HepG2 (cell line): ENCODE measurements at regions not wholly inside any gene's neighbourhood (a gene's known extent, or its start where the extent isn't known, plus 50 kb on each side); places are given as distances from the start of the nearest gene placed in this dataset.

ENCODE experiments used
- ATAC-seq: fragments of 200-7000 bp; cut with Tn5 transposase; 3 replicates; pipeline ENCODE4 v1.9.1; 2020; ENCODE audit warnings: mild to moderate bottlenecking, moderate library complexity
- BruUV-seq: library from RNA; stranded (reverse); fragments of 400-500 nt; replicated peaks from 2 replicates; lab custom pipeline; 2021; lab: Mats Ljungman, UMichigan
- CTCF ChIA-PET: fragments of 300-600 bp; formaldehyde crosslinking; extraction: SDS; loops from one replicate; lab custom pipeline; 2021; ENCODE audit warnings: low total read pairs, inconsistent platforms, low intra/inter-chr PET ratio; lab: Yijun Ruan, JAX
- POLR2A ChIA-PET: fragments of 350-600 bp; sonication (Branson Sonifier 250); formaldehyde crosslinking; loops from one replicate; lab custom pipeline; 2020; ENCODE audit warnings: antibody characterized with exemption, inconsistent platforms; lab: Yijun Ruan, JAX
- DNase-seq: peaks from one replicate; pipeline ENCODE4 v3.0.0-alpha.2; 2015; ENCODE audit warnings: low spot score
- FAIRE-seq: peaks from 3 replicates; lab custom pipeline; 2011; peaks lifted over from hg19 to GRCh38; lab: Jason Lieb, UNC
- H2AFZ ChIP-seq: one replicate; pipeline ENCODE4 v1.6.1; 2011; ENCODE audit warnings: low read length, inconsistent platforms
- H3K27ac ChIP-seq: fragments of 300-600 bp; 3 replicates; pipeline ENCODE4 v1.8.0; 2011; ENCODE audit warnings: mixed run types, mild to moderate bottlenecking, mixed read lengths, low read length, inconsistent platforms; ENCODE audit not compliant: insufficient read depth; ENCODE audit errors: extremely low read length
- H3K27me3 ChIP-seq, 2 experiments: fragments of 200-600 bp in 1 of 2; 2 replicates in 1 of 2; 3 replicates in 1 of 2; pipeline versions ENCODE4 v1.6.0 to v1.8.0; 2011; ENCODE audit warnings: low read length in 2 of 2, mild to moderate bottlenecking in 2 of 2, moderate library complexity in 2 of 2, inconsistent platforms in 1 of 2; ENCODE audit not compliant: insufficient read depth in 2 of 2, control insufficient read depth in 1 of 2
- H3K36me3 ChIP-seq, 2 experiments: fragments of 200-600 bp in 1 of 2; replicated peaks in 1 of 2; 2 replicates in 1 of 2; 3 replicates in 1 of 2; pipeline versions ENCODE4 v1.5.1 to v1.8.0; 2011; ENCODE audit warnings: low read length in 2 of 2, inconsistent platforms in 1 of 2; ENCODE audit not compliant: insufficient read depth in 2 of 2, control insufficient read depth in 1 of 2
- H3K4me1 ChIP-seq: 2 replicates; pipeline ENCODE4 v1.5.1; 2012; ENCODE audit warnings: low read length, inconsistent platforms; ENCODE audit not compliant: insufficient read depth
- H3K4me2 ChIP-seq: 2 replicates; pipeline ENCODE4 v1.6.0; 2011; ENCODE audit warnings: low read depth, low read length, inconsistent platforms
- H3K4me3 ChIP-seq, 3 experiments: fragments of 200-600 bp in 1 of 3; sonication (generic), shearing (Covaris generic) in 1 of 3; replicated peaks in 1 of 3; 2 replicates each; pipeline ENCODE4 v1.5.1; 2011 to 2016; ENCODE audit warnings: low read length in 3 of 3, inconsistent platforms in 2 of 3, low read depth in 2 of 3, mild to moderate bottlenecking in 2 of 3, control low read depth in 1 of 3, mixed read lengths in 1 of 3; ENCODE audit not compliant: insufficient read depth in 1 of 3
- H3K79me2 ChIP-seq: one replicate; pipeline ENCODE4 v1.6.1; 2011; ENCODE audit warnings: low read length, inconsistent platforms; ENCODE audit not compliant: insufficient read depth
- H3K9ac ChIP-seq: 2 replicates; pipeline ENCODE4 v1.6.0; 2011; ENCODE audit warnings: mild to moderate bottlenecking, low read depth, low read length, inconsistent platforms; ENCODE audit not compliant: insufficient read depth
- H3K9me3 ChIP-seq: 2 replicates; pipeline ENCODE4 v1.5.1; 2012; ENCODE audit warnings: mild to moderate bottlenecking, low read length
- H4K20me1 ChIP-seq: 2 replicates; pipeline ENCODE4 v1.6.0; 2011; ENCODE audit warnings: inconsistent platforms, mild to moderate bottlenecking, low read length, moderate library complexity; ENCODE audit not compliant: insufficient read depth
- ATF7-NPFF ChIP-seq: sonication (generic); formaldehyde crosslinking; IDR thresholded peaks from 2 replicates; pipeline ENCODE4 v1.8.1; 2023; ENCODE audit warnings: mild to moderate bottlenecking, low read depth, missing genetic modification reagents, moderate library complexity
- ATRX ChIP-seq: sonication (generic); formaldehyde crosslinking; IDR thresholded peaks from 2 replicates; pipeline ENCODE4 v1.4.0; 2020; ENCODE audit warnings: missing genetic modification reagents, borderline replicate concordance
- BATF2 ChIP-seq: sonication (generic); formaldehyde crosslinking; IDR thresholded peaks from 2 replicates; pipeline ENCODE4 v1.8.0; 2022; ENCODE audit warnings: mild to moderate bottlenecking, missing genetic modification reagents, moderate library complexity
- BCL6 ChIP-seq: IDR thresholded peaks from 2 replicates; pipeline ENCODE4 v1.6.1; 2016; ENCODE audit warnings: missing genetic modification reagents, missing compliant biosample characterization
- HDAC1 ChIP-seq: sonication (generic); formaldehyde crosslinking; IDR thresholded peaks from 2 replicates; pipeline ENCODE4 v1.5.1; 2020; ENCODE audit warnings: mild to moderate bottlenecking, missing genetic modification reagents
- KDM6A ChIP-seq: IDR thresholded peaks from 2 replicates; pipeline ENCODE4 v1.6.1; 2016; ENCODE audit warnings: low read depth
- MAF1 ChIP-seq: sonication (generic); formaldehyde crosslinking; IDR thresholded peaks from 2 replicates; pipeline ENCODE4 v1.5.0; 2020; ENCODE audit warnings: missing genetic modification reagents, borderline replicate concordance
- RBFOX2 ChIP-seq: fragments of 200-400 bp; formaldehyde crosslinking; IDR thresholded peaks from 2 replicates; pipeline ENCODE4 v1.6.1; 2017; ENCODE audit warnings: low read depth, mild to moderate bottlenecking, low read length
- SMARCE1 ChIP-seq: fragments of 450-650 bp; IDR thresholded peaks from 2 replicates; pipeline ENCODE4 v1.6.1; 2017; ENCODE audit warnings: borderline replicate concordance
- ZFP82 ChIP-seq: sonication (generic); formaldehyde crosslinking; IDR thresholded peaks from 2 replicates; pipeline ENCODE4 v1.5.1; 2020; ENCODE audit warnings: mild to moderate bottlenecking, missing genetic modification reagents, borderline replicate concordance
- ZNF562 ChIP-seq: sonication (generic); formaldehyde crosslinking; IDR thresholded peaks from 2 replicates; pipeline ENCODE4 v1.8.0; 2022; ENCODE audit warnings: missing genetic modification reagents, borderline replicate concordance
- ZNF605 ChIP-seq: sonication (generic); formaldehyde crosslinking; IDR thresholded peaks from 2 replicates; pipeline ENCODE4 v1.8.0; 2022; ENCODE audit warnings: mild to moderate bottlenecking, missing genetic modification reagents
- ZXDC ChIP-seq: sonication (generic); formaldehyde crosslinking; IDR thresholded peaks from 2 replicates; pipeline ENCODE4 v1.5.0; 2020; ENCODE audit warnings: mild to moderate bottlenecking, missing genetic modification reagents
- WGBS: methylation state at CpG from one replicate; pipeline ENCODE4 v1.1.6; 2017; ENCODE audit warnings: low lambda C conversion rate; 5-methylcytosine and 5-hydroxymethylcytosine counted together
- in situ Hi-C: cut with HindIII; loops from 2 replicates; pipeline ENCODE4 v1.10.0; 2017; ENCODE audit warnings: low pct_unique_long_range_greater_than_20kb; ENCODE audit not compliant: extremely low pct_ligation_motif_present
- intact Hi-C: fragments of 100-400 bp; cut with micrococcal nuclease; formaldehyde crosslinking; loops from one replicate; pipeline ENCODE4 v1.10.0; 2022; ENCODE audit not compliant: unreplicated experiment

GRCh38 chr2:33723329-33723728 is 124.2 kb upstream of the FAM98A start:
- no peak for TF ChIP-seq BCL6 (CRISPR knock-in tag)
- TF ChIP-seq ZXDC (CRISPR knock-in tag), result no peak
- TF ChIP-seq ATF7-NPFF, result no peak
- no peak for TF ChIP-seq ATRX (CRISPR knock-in tag)
- no peak for TF ChIP-seq BATF2
- no peak for TF ChIP-seq KDM6A
- TF ChIP-seq RBFOX2, result no peak
- no peak for TF ChIP-seq ZNF562 (CRISPR knock-in tag)
- no peak for TF ChIP-seq HDAC1 (CRISPR knock-in tag)
- TF ChIP-seq ZFP82, result no peak
- no peak for TF ChIP-seq ZNF605 (CRISPR knock-in tag)
- no peak for TF ChIP-seq MAF1 (CRISPR knock-in tag)
- TF ChIP-seq SMARCE1, result no peak
- TF ChIP-seq, all 625 proteins: peak for 0
- Histone ChIP-seq H3K9me3 (no peaks in the 10 kb centered on the region), H3K27ac (no peak overlapping the region), H4K20me1 (no peaks in the 10 kb centered on the region), H3K79me2 (no peaks in the 10 kb centered on the region), H3K9ac (no peak overlapping the region), H3K4me2 (no peak overlapping the region), H3K36me3 (no peaks in the 10 kb centered on the region), H3K4me1 (no peaks in the 10 kb centered on the region), H3K27me3 (no peaks in the 10 kb centered on the region), H3K4me3 (no peak overlapping the region), H2AFZ (no peak overlapping the region)
- ATAC-seq (no peak), DNase-seq (no peak), FAIRE-seq (no peak)
- intact Hi-C loops (no loop called here), in situ Hi-C loops (no loop called here)
- ChIA-PET POLR2A (no interaction called here), CTCF (no interaction called here)
- 4% methylated on average over 3 of the region's 3 CpGs for WGBS
- BruUV-seq, result no TSS peak
